Mesothelial cell of epicardium (in vitro differentiated cells): ENCODE measurements at regions not wholly inside any gene's neighbourhood (a gene's known extent, or its start where the extent isn't known, plus 50 kb on each side); places are given as distances from the start of the nearest gene placed in this dataset.

Experiments
- DNase-seq, 2 experiments: peaks; one replicate each; pipeline ENCODE4 v3.0.0; 2021; ENCODE audit warnings: low spot score in 2 of 2; ENCODE audit not compliant: unreplicated experiment in 2 of 2
- H3K27ac Mint-ChIP-seq: 2 replicates; pipeline ENCODE4 v1.8.0; 2021; ENCODE audit warnings: mixed read lengths
- H3K27me3 Mint-ChIP-seq: 2 replicates; pipeline ENCODE4 v1.8.0; 2021; ENCODE audit warnings: low read depth, mixed read lengths
- H3K36me3 Mint-ChIP-seq: 2 replicates; pipeline ENCODE4 v1.8.0; 2021; ENCODE audit warnings: mixed read lengths
- H3K4me1 Mint-ChIP-seq: 2 replicates; pipeline ENCODE4 v1.8.0; 2021; ENCODE audit warnings: mixed read lengths
- H3K4me3 Mint-ChIP-seq: 2 replicates; pipeline ENCODE4 v1.8.0; 2021; ENCODE audit warnings: mild to moderate bottlenecking, moderate library complexity, mixed read lengths
- H3K9me3 Mint-ChIP-seq: 2 replicates; pipeline ENCODE4 v1.8.0; 2021; ENCODE audit warnings: mixed read lengths
- TF ChIP-seq, protein P1 (sequence below): fragments of 200-600 bp; sonication (generic); IDR thresholded peaks from one replicate; pipeline ENCODE4 v1.5.0; 2021; ENCODE audit warnings: antibody characterized with exemption; ENCODE audit not compliant: unreplicated experiment

DNA sequence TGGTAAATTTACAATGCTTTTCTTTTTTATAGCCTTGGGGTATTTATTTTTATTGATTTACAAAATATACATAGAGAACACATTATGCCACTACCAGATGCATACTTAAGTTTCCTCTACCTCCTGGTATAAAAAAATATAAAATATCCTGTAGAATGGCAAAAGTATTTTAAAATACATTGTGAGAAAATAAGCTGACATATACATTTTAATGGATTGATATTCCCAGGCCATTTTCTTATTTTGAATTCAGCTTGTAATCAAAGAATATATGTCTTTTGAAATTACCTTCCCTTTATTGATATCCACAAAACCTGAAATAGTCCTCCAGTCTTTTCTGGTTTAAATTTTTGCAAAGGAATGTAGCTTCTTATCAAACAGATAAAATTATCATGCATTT lies 923.9 kb downstream of the CDH18 start:
- Mint-ChIP-seq H3K27ac (no peak overlapping the region), H3K27me3 (no peaks in the 10 kb centered on the region), H3K36me3 (no peaks in the 10 kb centered on the region), H3K4me3 (no peak overlapping the region), H3K9me3 (peaks cover 3% of the 10 kb centered on the region), H3K4me1 (peaks cover 9% of the 10 kb centered on the region)
- TF ChIP-seq, protein P1, sequence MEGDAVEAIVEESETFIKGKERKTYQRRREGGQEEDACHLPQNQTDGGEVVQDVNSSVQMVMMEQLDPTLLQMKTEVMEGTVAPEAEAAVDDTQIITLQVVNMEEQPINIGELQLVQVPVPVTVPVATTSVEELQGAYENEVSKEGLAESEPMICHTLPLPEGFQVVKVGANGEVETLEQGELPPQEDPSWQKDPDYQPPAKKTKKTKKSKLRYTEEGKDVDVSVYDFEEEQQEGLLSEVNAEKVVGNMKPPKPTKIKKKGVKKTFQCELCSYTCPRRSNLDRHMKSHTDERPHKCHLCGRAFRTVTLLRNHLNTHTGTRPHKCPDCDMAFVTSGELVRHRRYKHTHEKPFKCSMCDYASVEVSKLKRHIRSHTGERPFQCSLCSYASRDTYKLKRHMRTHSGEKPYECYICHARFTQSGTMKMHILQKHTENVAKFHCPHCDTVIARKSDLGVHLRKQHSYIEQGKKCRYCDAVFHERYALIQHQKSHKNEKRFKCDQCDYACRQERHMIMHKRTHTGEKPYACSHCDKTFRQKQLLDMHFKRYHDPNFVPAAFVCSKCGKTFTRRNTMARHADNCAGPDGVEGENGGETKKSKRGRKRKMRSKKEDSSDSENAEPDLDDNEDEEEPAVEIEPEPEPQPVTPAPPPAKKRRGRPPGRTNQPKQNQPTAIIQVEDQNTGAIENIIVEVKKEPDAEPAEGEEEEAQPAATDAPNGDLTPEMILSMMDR, result no peak
- no peak for DNase-seq

DNA sequence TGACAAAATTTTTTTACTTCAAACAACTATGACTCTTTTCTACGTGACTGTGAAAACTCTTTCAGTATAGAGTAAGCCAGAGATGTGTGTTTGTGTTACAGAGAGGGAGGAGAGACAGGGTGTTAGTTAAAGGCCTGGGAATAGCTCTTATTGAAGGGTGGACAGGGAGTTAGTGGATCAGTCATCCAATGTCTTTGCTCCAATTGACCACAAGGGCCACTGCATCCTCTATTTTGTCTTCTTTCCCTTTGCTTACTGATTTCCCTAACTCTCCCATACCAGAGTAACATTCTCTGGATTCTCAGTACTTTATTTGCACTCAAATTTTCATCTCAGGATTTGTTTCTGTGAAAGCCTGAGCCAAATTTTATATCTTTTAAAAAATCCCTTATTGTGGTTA lies 920.3 kb downstream of the CDH18 start:
- TF ChIP-seq, protein P1, result no peak
- no peaks in the 10 kb centered on the region for H3K36me3 Mint-ChIP-seq
- H3K4me3 Mint-ChIP-seq, result no peak overlapping the region

DNA sequence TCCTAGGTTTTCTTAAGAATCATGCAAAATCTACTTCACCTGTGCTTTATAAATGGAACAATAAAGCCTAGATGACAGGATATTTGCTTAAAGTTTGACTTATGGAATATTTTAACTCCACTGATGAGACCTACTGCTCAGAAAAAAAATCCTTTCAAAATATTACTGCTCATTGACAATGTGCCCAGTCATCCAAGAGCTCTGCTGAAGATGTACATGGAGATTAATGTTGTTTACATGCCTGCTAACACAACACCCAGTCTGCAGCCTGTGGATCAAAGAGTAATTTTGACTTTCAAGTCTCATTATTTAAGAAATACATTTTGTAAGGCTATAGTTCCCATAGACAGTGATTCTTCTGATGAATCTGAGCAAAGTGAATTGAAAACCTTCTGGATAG lies 889.6 kb downstream of the CDH18 start:
- H3K4me1 Mint-ChIP-seq, result no peaks in the 10 kb centered on the region
- no peaks in the 10 kb centered on the region for H3K27me3 Mint-ChIP-seq
- H3K27ac Mint-ChIP-seq, result no peak overlapping the region
- TF ChIP-seq, protein P1, result no peak
- no peaks in the 10 kb centered on the region for H3K36me3 Mint-ChIP-seq
- no peak for DNase-seq
- H3K4me3 Mint-ChIP-seq, result no peak overlapping the region
- peaks cover 19% of the 10 kb centered on the region for H3K9me3 Mint-ChIP-seq

More for the DNA sequence above, 920.3 kb downstream of the CDH18 start:
- no peak overlapping the region for H3K27ac Mint-ChIP-seq
- H3K9me3 Mint-ChIP-seq, result no peaks in the 10 kb centered on the region
- peaks cover 9% of the 10 kb centered on the region for H3K4me1 Mint-ChIP-seq
- DNase-seq, result no peak
- H3K27me3 Mint-ChIP-seq, result no peaks in the 10 kb centered on the region

GRCh38 chr5:19099195-19099594 lies 888.8 kb downstream of the CDH18 start:
- no peaks in the 10 kb centered on the region for H3K4me1 Mint-ChIP-seq
- no peak for DNase-seq
- TF ChIP-seq, protein P1, result no peak
- H3K4me3 Mint-ChIP-seq, result no peak overlapping the region
- H3K27ac Mint-ChIP-seq, result no peak overlapping the region
- peaks cover 17% of the 10 kb centered on the region for H3K9me3 Mint-ChIP-seq
- H3K36me3 Mint-ChIP-seq, result no peaks in the 10 kb centered on the region
- no peaks in the 10 kb centered on the region for H3K27me3 Mint-ChIP-seq

- peaks cover 1% of the 10 kb centered on the region for H3K9me3 Mint-ChIP-seq
- no peaks in the 10 kb centered on the region for H3K36me3 Mint-ChIP-seq
- no peak overlapping the region for H3K27ac Mint-ChIP-seq
- no peaks in the 10 kb centered on the region for H3K27me3 Mint-ChIP-seq
- H3K4me1 Mint-ChIP-seq, result no peaks in the 10 kb centered on the region
- no peak overlapping the region for H3K4me3 Mint-ChIP-seq
- TF ChIP-seq, protein P1, result no peak
- no peak for DNase-seq
Observed at GRCh38 chr5:19104948-19105347, 883.1 kb downstream of the CDH18 start.

DNA sequence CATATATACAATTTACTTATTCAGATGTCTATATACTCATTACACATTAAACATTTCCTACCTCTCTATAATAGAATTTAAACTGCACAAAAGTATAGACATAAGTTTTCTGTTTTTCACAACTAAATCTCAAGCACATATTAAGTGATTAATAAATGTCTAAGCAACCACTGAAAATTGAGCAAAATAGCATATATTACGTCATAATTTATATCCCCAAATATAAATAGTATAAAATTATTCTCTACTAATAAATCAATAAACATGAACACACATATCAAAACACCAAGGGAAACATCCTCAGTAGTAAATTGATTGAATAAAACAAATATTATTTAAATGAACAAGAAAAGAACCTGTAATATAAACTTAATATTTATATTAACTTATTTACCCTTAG lies 865.1 kb downstream of the CDH18 start:
- H3K4me1 Mint-ChIP-seq, result no peaks in the 10 kb centered on the region
- peaks cover 22% of the 10 kb centered on the region for H3K9me3 Mint-ChIP-seq
- H3K27me3 Mint-ChIP-seq, result no peaks in the 10 kb centered on the region
- no peak overlapping the region for H3K4me3 Mint-ChIP-seq
- no peaks in the 10 kb centered on the region for H3K36me3 Mint-ChIP-seq
- DNase-seq, result no peak
- TF ChIP-seq, protein P1, result no peak
- no peak overlapping the region for H3K27ac Mint-ChIP-seq
